DND-41 (cell line): ENCODE measurements at regions not wholly inside any gene's neighbourhood (a gene's known extent, or its start where the extent isn't known, plus 50 kb on each side); places are given as distances from the start of the nearest gene placed in this dataset.
A peak's percentile ranks its signal among the peaks of the same experiment; 100 is the strongest.

ENCODE experiments used
- ATAC-seq: fragments of 200-7000 bp; cut with Tn5 transposase; 3 replicates; pipeline ENCODE4 v1.9.1; 2021; ENCODE audit warnings: low read depth; ENCODE audit not compliant: insufficient read depth
- DNase-seq: peaks from one replicate; pipeline ENCODE4 v3.0.0-alpha.2; 2020
- H2AFZ ChIP-seq: 2 replicates; pipeline ENCODE4 v1.6.0; 2012; ENCODE audit warnings: low read depth, low read length
- H3K27ac ChIP-seq: 2 replicates; pipeline ENCODE4 v1.5.1; 2012; ENCODE audit warnings: low read length, inconsistent platforms
- H3K27me3 ChIP-seq: fragments of 200-600 bp; sonication (generic); 2 replicates; pipeline ENCODE4 v1.6.0; 2012; ENCODE audit warnings: low read length, mild to moderate bottlenecking, inconsistent platforms; ENCODE audit not compliant: insufficient read depth, poor library complexity
- H3K36me3 ChIP-seq: 2 replicates; pipeline ENCODE4 v1.5.1; 2012; ENCODE audit warnings: low read length, inconsistent platforms; ENCODE audit not compliant: insufficient read depth
- H3K4me1 ChIP-seq: 2 replicates; pipeline ENCODE4 v1.5.1; 2012; ENCODE audit warnings: mild to moderate bottlenecking, low read length; ENCODE audit not compliant: insufficient read depth
- H3K4me2 ChIP-seq: 2 replicates; pipeline ENCODE4 v1.6.0; 2012; ENCODE audit warnings: mild to moderate bottlenecking, moderate library complexity, low read length, inconsistent platforms; ENCODE audit not compliant: insufficient read depth
- H3K4me3 ChIP-seq, 2 experiments: fragments of 200-600 bp in 1 of 2; shearing (Covaris generic) in 1 of 2; 2 replicates each; pipeline ENCODE4 v1.5.1; 2012 to 2016; ENCODE audit warnings: inconsistent platforms in 2 of 2, low read length in 2 of 2, mild to moderate bottlenecking in 2 of 2, low read depth in 1 of 2, moderate library complexity in 1 of 2
- H3K79me2 ChIP-seq: 2 replicates; pipeline ENCODE4 v1.6.0; 2012; ENCODE audit warnings: low read length, inconsistent platforms; ENCODE audit not compliant: insufficient read depth
- H3K9ac ChIP-seq: 2 replicates; pipeline ENCODE4 v1.6.0; 2012; ENCODE audit warnings: low read depth, mild to moderate bottlenecking, inconsistent platforms, low read length, moderate library complexity
- H3K9me3 ChIP-seq: 2 replicates; pipeline ENCODE4 v1.5.1; 2012; ENCODE audit warnings: low read length, moderate library complexity, mild to moderate bottlenecking, inconsistent platforms; ENCODE audit not compliant: insufficient read depth, severe bottlenecking
- H4K20me1 ChIP-seq: 2 replicates; pipeline ENCODE4 v1.6.0; 2012; ENCODE audit warnings: low read length; ENCODE audit not compliant: insufficient read depth
- CTCF ChIP-seq: IDR thresholded peaks from 2 replicates; pipeline ENCODE4 v1.5.1; 2012; ENCODE audit warnings: borderline replicate concordance, low read length, moderate library complexity, mild to moderate bottlenecking; ENCODE audit not compliant: poor library complexity, severe bottlenecking; ENCODE audit errors: extremely low read depth
- EZH2 ChIP-seq: IDR thresholded peaks from 3 replicates; pipeline ENCODE4 v1.6.1; 2012; ENCODE audit warnings: borderline replicate concordance, low read depth, mild to moderate bottlenecking, moderate library complexity, low read length, inconsistent platforms; ENCODE audit not compliant: severe bottlenecking

- Histone ChIP-seq H3K9me3 (no peaks in the 10 kb centered on the region), H3K4me1 (peaks cover 28% of the 10 kb centered on the region), H3K4me3 (no peak overlapping the region), H3K79me2 (no peaks in the 10 kb centered on the region), H3K27ac (peak overlapping the region; percentile 65), H3K4me2 (no peak overlapping the region), H3K9ac (no peak overlapping the region; the same call in 1 of the 2 replicates), H3K27me3 (no peaks in the 10 kb centered on the region), H3K36me3 (no peaks in the 10 kb centered on the region), H4K20me1 (no peaks in the 10 kb centered on the region), H2AFZ (no peak overlapping the region)
- DNase-seq (peak; percentile 62), ATAC-seq (peak; percentile 83)
- TF ChIP-seq EZH2 (no peak), CTCF (no peak)
Measured at GRCh38 chr6:40710626-40711330, 123.6 kb upstream of the LRFN2 start.

DNA sequence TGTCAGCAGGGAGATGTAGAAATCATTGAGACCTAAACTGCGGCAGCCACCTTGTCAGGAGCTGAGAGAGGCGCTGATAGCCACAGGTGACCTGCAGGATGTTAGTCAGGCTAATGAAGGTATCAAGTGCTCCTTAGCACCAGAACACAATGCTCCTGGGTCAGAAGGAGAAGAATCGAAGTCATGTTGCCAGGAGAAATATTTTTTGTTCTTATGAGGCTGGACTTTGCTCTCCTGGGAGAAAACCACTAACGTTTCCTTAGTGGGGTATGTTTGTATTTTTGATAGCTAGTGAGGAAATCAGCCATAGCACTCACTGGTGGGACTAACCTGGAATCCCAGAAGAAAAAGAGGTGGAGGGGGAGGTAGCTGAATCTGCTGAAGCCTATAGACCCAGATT, 120.9 kb upstream of the LRFN2 start:
- Histone ChIP-seq H4K20me1 (no peaks in the 10 kb centered on the region), H3K9me3 (no peaks in the 10 kb centered on the region)

GRCh38 chr6:40706178-40706577, 119.0 kb upstream of the LRFN2 start:
- DNase-seq (no peak), ATAC-seq (no peak)
- H3K36me3 ChIP-seq, result no peaks in the 10 kb centered on the region
- no peak overlapping the region for H3K27ac ChIP-seq
- H3K4me1 ChIP-seq, result peaks cover 17% of the 10 kb centered on the region
- TF ChIP-seq EZH2 (no peak), CTCF (no peak)
- H3K9me3 ChIP-seq, result no peaks in the 10 kb centered on the region
- H4K20me1 ChIP-seq, result no peaks in the 10 kb centered on the region
- H3K27me3 ChIP-seq, result no peaks in the 10 kb centered on the region
- H3K4me3 ChIP-seq, result no peak overlapping the region
- no peaks in the 10 kb centered on the region for H3K79me2 ChIP-seq
- H3K4me2 ChIP-seq, result no peak overlapping the region
- H3K9ac ChIP-seq, result no peak overlapping the region
- no peak overlapping the region for H2AFZ ChIP-seq

More for the DNA sequence above, 120.9 kb upstream of the LRFN2 start:
- Histone ChIP-seq H3K27me3 (no peaks in the 10 kb centered on the region), H3K36me3 (no peaks in the 10 kb centered on the region), H3K27ac (no peak overlapping the region), H3K79me2 (no peaks in the 10 kb centered on the region), H3K9ac (no peak overlapping the region), H3K4me3 (no peak overlapping the region), H3K4me1 (peaks cover 26% of the 10 kb centered on the region), H2AFZ (no peak overlapping the region), H3K4me2 (no peak overlapping the region)
- ATAC-seq (no peak), DNase-seq (no peak)
- TF ChIP-seq CTCF, result no peak
- no peak for TF ChIP-seq EZH2
